Stimulated activated CD4-positive, alpha-beta T cell treated with anti-CD3 and anti-CD28 coated beads, Interleukin-15, amount 100 ng/mL, for 48 hours (primary cell): ENCODE measurements at regions not wholly inside any gene's neighbourhood (a gene's known extent, or its start where the extent isn't known, plus 50 kb on each side); places are given as distances from the start of the nearest gene placed in this dataset.
A peak's percentile ranks its signal among the peaks of the same experiment; 100 is the strongest.
"Not testable (repeated sequence)": the region's sequence is repeated elsewhere in the genome, so short reads cannot be mapped to it uniquely, and the experiment has no call there.

Experiments used
- DNase-seq, 2 donors: peaks; one replicate each; pipeline ENCODE4 v3.0.0-alpha.2; 2020; ENCODE audit warnings: low read depth in 2 of 2

- DNase-seq, result no peak
Measured at GRCh38 chr3:176870451-176870850, 326.8 kb downstream of the TBL1XR1 start.

GRCh38 chr3:176867681-176868663, 329.3 kb downstream of the TBL1XR1 start:
- DNase-seq, result no peak

- no peak for DNase-seq
Measured at GRCh38 chr3:176861137-176861536, 336.1 kb downstream of the TBL1XR1 start.

GRCh38 chr3:176856721-176857120, 340.6 kb downstream of the TBL1XR1 start:
- DNase-seq, result no peak

GRCh38 chr3:176855901-176856486, 341.3 kb downstream of the TBL1XR1 start:
- no peak for DNase-seq

- no peak for DNase-seq
Measured at GRCh38 chr3:176855213-176855612, 342.1 kb downstream of the TBL1XR1 start.

- no peak for DNase-seq
Measured at GRCh38 chr3:176850498-176850897, 346.8 kb downstream of the TBL1XR1 start.

GRCh38 chr3:176848431-176849214, 348.7 kb downstream of the TBL1XR1 start:
- no peak for DNase-seq

GRCh38 chr3:176842914-176843313, 354.4 kb downstream of the TBL1XR1 start:
- DNase-seq, result no peak

GRCh38 chr3:176840641-176841286, 356.5 kb downstream of the TBL1XR1 start:
- no peak for DNase-seq

- DNase-seq, result no peak
Measured at GRCh38 chr3:176839901-176840300, 357.4 kb downstream of the TBL1XR1 start.

GRCh38 chr3:176839466-176839865, 357.8 kb downstream of the TBL1XR1 start:
- no peak for DNase-seq

GRCh38 chr3:176827244-176827643, 370.0 kb downstream of the TBL1XR1 start:
- DNase-seq, result not testable (repeated sequence)

GRCh38 chr3:176824811-176825210, 372.5 kb downstream of the TBL1XR1 start:
- DNase-seq, result no peak

GRCh38 chr3:176820764-176821163, 376.5 kb downstream of the TBL1XR1 start:
- no peak for DNase-seq

GRCh38 chr3:176816937-176817336, 380.3 kb downstream of the TBL1XR1 start:
- no peak for DNase-seq

GRCh38 chr3:176814285-176814684, 383.0 kb downstream of the TBL1XR1 start:
- DNase-seq, result peak in 1 of 2 donors; percentile 18

GRCh38 chr3:176807938-176808337, 389.3 kb downstream of the TBL1XR1 start:
- no peak for DNase-seq

GRCh38 chr3:176799675-176800074, 397.6 kb downstream of the TBL1XR1 start:
- DNase-seq, result no peak

- DNase-seq, result no peak
Measured at GRCh38 chr3:176798680-176799079, 398.6 kb downstream of the TBL1XR1 start.

GRCh38 chr3:176796371-176796770, 400.9 kb downstream of the TBL1XR1 start:
- DNase-seq, result no peak

GRCh38 chr3:176795891-176796290, 401.4 kb downstream of the TBL1XR1 start:
- no peak for DNase-seq
